A673 (cell line): ENCODE measurements at regions not wholly inside any gene's neighbourhood (a gene's known extent, or its start where the extent isn't known, plus 50 kb on each side); places are given as distances from the start of the nearest gene placed in this dataset.

Experiments used
- BruUV-seq: library from RNA; stranded (reverse); fragments of 400-500 nt; replicated peaks from 2 replicates; lab custom pipeline; 2021; lab: Mats Ljungman, UMichigan
- CTCF ChIA-PET: fragments of 300-600 bp; sonication (Branson Sonifier 250); formaldehyde crosslinking; loops from one replicate; lab custom pipeline; 2022; ENCODE audit warnings: antibody characterized with exemption; lab: Charles Lee
- POLR2A ChIA-PET: fragments of 300-600 bp; sonication (Branson Sonifier 250); formaldehyde crosslinking; loops from one replicate; lab custom pipeline; 2022; ENCODE audit warnings: antibody characterized with exemption; ENCODE audit not compliant: low non-redundant PET; lab: Charles Lee
- DNase-seq: peaks from one replicate; pipeline ENCODE4 v3.0.0-alpha.2; 2015; ENCODE audit warnings: low spot score
- H3K27ac ChIP-seq: fragments of 200-600 bp; sonication (generic); 2 replicates; pipeline ENCODE4 v1.5.1; 2016; ENCODE audit warnings: mixed run types, low read depth, mild to moderate bottlenecking, mixed read lengths, antibody characterized with exemption, low read length; ENCODE audit not compliant: poor library complexity, severe bottlenecking
- H3K27me3 ChIP-seq: fragments of 200-600 bp; sonication (generic); replicated peaks from 2 replicates; pipeline ENCODE4 v1.6.1; 2017; ENCODE audit warnings: mixed run types, low read depth, mild to moderate bottlenecking, mixed read lengths, antibody characterized with exemption, low read length; ENCODE audit not compliant: insufficient read depth, poor library complexity
- H3K36me3 ChIP-seq: fragments of 200-600 bp; sonication (generic); 2 replicates; pipeline ENCODE4 v1.6.1; 2016; ENCODE audit warnings: mixed run types, mild to moderate bottlenecking, mixed read lengths, antibody characterized with exemption, low read length; ENCODE audit not compliant: insufficient read depth, poor library complexity, severe bottlenecking
- H3K4me1 ChIP-seq: fragments of 200-600 bp; sonication (generic); 2 replicates; pipeline ENCODE4 v1.6.1; 2017; ENCODE audit warnings: mixed run types, mild to moderate bottlenecking, mixed read lengths, antibody characterized with exemption, low read length; ENCODE audit not compliant: insufficient read depth, poor library complexity, severe bottlenecking
- H3K4me3 ChIP-seq: fragments of 200-600 bp; sonication (generic); 2 replicates; pipeline ENCODE4 v1.5.1; 2016; ENCODE audit warnings: low read depth, mixed run types, mild to moderate bottlenecking, mixed read lengths, low read length; ENCODE audit not compliant: poor library complexity, severe bottlenecking
- H3K9me3 ChIP-seq: fragments of 200-600 bp; sonication (generic); 2 replicates; pipeline ENCODE4 v1.6.1; 2016; ENCODE audit warnings: mixed run types, low read depth, mild to moderate bottlenecking, mixed read lengths, antibody characterized with exemption, low read length; ENCODE audit not compliant: poor library complexity, severe bottlenecking
- CTCF ChIP-seq: fragments of 300-800, 200-600 bp; sonication (generic); conservative IDR thresholded peaks from 2 replicates; pipeline ENCODE4 v1.5.1; 2017; ENCODE audit warnings: low read depth, mild to moderate bottlenecking, antibody characterized with exemption, low read length, moderate library complexity, mixed read lengths
- EZH2 ChIP-seq: fragments of 200-600 bp; sonication (generic); IDR thresholded peaks from 2 replicates; pipeline ENCODE4 v1.6.1; 2017; ENCODE audit warnings: borderline replicate concordance, low read depth, mild to moderate bottlenecking, mixed read lengths, antibody characterized with exemption, low read length; ENCODE audit not compliant: poor library complexity, severe bottlenecking
- intact Hi-C: fragments of 100-400 bp; cut with micrococcal nuclease; formaldehyde crosslinking; loops from one replicate; pipeline ENCODE4 v1.10.0; 2022; ENCODE audit not compliant: unreplicated experiment

DNA sequence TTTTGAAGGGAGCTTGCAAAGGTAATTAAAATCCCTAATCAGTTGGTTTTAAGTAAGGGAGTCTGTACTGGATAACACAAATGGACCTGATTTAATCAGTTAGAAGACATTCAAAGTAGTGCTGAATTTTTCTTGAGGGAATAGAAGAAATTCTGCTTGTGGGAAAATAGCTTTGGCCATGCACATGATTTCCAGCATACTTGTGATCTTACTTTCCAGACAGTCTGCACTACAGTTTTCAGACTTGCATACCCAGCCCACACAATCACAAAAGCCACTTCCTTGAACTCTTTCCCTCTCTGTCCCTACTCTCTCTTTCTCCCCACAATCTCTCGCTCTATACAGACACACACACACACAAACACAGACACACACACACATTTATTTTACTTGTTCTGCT lies 852.1 kb downstream of the PLA2G4A start:
- CTCF ChIA-PET, result no interaction called here

DNA sequence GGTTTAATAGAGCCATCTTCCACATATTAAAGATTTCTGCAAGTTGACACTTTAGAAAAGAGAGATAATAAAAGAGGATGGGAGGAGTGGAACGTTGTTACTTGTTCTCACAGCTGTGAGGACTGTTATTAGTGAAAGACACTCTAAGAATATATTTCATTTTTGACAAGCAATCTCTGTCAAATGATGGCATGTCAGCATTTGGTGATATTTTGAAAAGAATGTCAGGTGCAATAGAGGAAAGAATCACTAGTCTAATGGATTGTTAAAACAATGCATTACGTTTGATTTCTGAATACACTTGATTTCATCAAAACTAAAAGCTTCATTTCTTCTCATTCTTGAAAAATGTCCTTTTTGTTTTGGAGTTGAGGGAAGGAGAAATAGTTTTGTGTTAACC lies 853.4 kb downstream of the PLA2G4A start:
- Histone ChIP-seq H3K27me3 (no peaks in the 10 kb centered on the region), H3K9me3 (no peaks in the 10 kb centered on the region), H3K4me1 (no peaks in the 10 kb centered on the region), H3K36me3 (no peaks in the 10 kb centered on the region), H3K4me3 (no peak overlapping the region), H3K27ac (no peak overlapping the region)
- ChIA-PET POLR2A (no interaction called here), CTCF (no interaction called here)
- intact Hi-C loops, result no loop called here
- TF ChIP-seq EZH2 (no peak), CTCF (no peak)
- no TSS peak for BruUV-seq
- no peak for DNase-seq

More for the DNA sequence above, 852.1 kb downstream of the PLA2G4A start:
- no peaks in the 10 kb centered on the region for H3K4me1 ChIP-seq
- POLR2A ChIA-PET, result no interaction called here
- no peaks in the 10 kb centered on the region for H3K9me3 ChIP-seq
- H3K36me3 ChIP-seq, result no peaks in the 10 kb centered on the region
- BruUV-seq, result no TSS peak
- no peak overlapping the region for H3K4me3 ChIP-seq
- H3K27me3 ChIP-seq, result no peaks in the 10 kb centered on the region
- no peak overlapping the region for H3K27ac ChIP-seq
- TF ChIP-seq EZH2 (no peak), CTCF (no peak)
- DNase-seq, result no peak
- intact Hi-C loops, result no loop called here

- Histone ChIP-seq H3K9me3 (no peaks in the 10 kb centered on the region), H3K27me3 (no peaks in the 10 kb centered on the region), H3K27ac (no peak overlapping the region), H3K36me3 (no peaks in the 10 kb centered on the region), H3K4me1 (no peaks in the 10 kb centered on the region), H3K4me3 (no peak overlapping the region)
- POLR2A ChIA-PET, result no interaction called here
- CTCF ChIA-PET, result no interaction called here
- DNase-seq, result no peak
- intact Hi-C loops, result no loop called here
- no peak for TF ChIP-seq EZH2
- TF ChIP-seq CTCF, result no peak
- no TSS peak for BruUV-seq
Measured at GRCh38 chr1:187685333-187685732, 856.6 kb downstream of the PLA2G4A start.

GRCh38 chr1:187689129-187689528 lies 860.4 kb downstream of the PLA2G4A start:
- CTCF ChIA-PET, result no interaction called here
- intact Hi-C loops, result no loop called here
- POLR2A ChIA-PET, result no interaction called here
- peak; percentile 48 for DNase-seq
- Histone ChIP-seq H3K4me1 (no peaks in the 10 kb centered on the region), H3K4me3 (no peak overlapping the region), H3K36me3 (no peaks in the 10 kb centered on the region), H3K27ac (no peak overlapping the region), H3K27me3 (no peaks in the 10 kb centered on the region), H3K9me3 (no peaks in the 10 kb centered on the region)
- TF ChIP-seq EZH2, result no peak
- no peak for TF ChIP-seq CTCF
- BruUV-seq, result no TSS peak
